WTC11 (cell line): ENCODE measurements at regions not wholly inside any gene's neighbourhood (a gene's known extent, or its start where the extent isn't known, plus 50 kb on each side); places are given as distances from the start of the nearest gene placed in this dataset.

Experiments used
- CDX4 ChIP-seq: fragments of 250-450 bp; sonication (Bioruptor Pico); IDR thresholded peaks from 2 replicates; pipeline ENCODE4 v1.9.0; 2021; ENCODE audit warnings: moderate library complexity, mild to moderate bottlenecking, inconsistent platforms, borderline replicate concordance
- CREB1 ChIP-seq: sonication (generic); formaldehyde crosslinking; IDR thresholded peaks from 2 replicates; pipeline ENCODE4 v1.8.0; 2023; ENCODE audit warnings: mild to moderate bottlenecking, missing genetic modification reagents
- GTF2I ChIP-seq: fragments of 250-450 bp; sonication (Bioruptor Pico); conservative IDR thresholded peaks from 2 replicates; pipeline ENCODE4 v1.4.0; 2021; ENCODE audit warnings: mild to moderate bottlenecking
- HMGXB4 ChIP-seq: sonication (generic); formaldehyde crosslinking; IDR thresholded peaks from 2 replicates; pipeline ENCODE4 v1.8.1; 2023; ENCODE audit warnings: mild to moderate bottlenecking, moderate library complexity, missing genetic modification reagents
- NFE2L1 ChIP-seq: sonication (generic); formaldehyde crosslinking; IDR thresholded peaks from 2 replicates; pipeline ENCODE4 v1.8.1; 2023; ENCODE audit warnings: missing genetic modification reagents
- NFYB ChIP-seq: sonication (generic); formaldehyde crosslinking; conservative IDR thresholded peaks from 2 replicates; pipeline ENCODE4 v1.8.0; 2022; ENCODE audit warnings: low read depth, missing genetic modification reagents
- SOX15 ChIP-seq: fragments of 250-450 bp; sonication (Bioruptor Pico); IDR thresholded peaks from 2 replicates; pipeline ENCODE4 v1.9.0; 2021; ENCODE audit warnings: mild to moderate bottlenecking
- SP1 ChIP-seq: sonication (generic); formaldehyde crosslinking; conservative IDR thresholded peaks from 2 replicates; pipeline ENCODE4 v1.8.1; 2022; ENCODE audit warnings: missing genetic modification reagents
- TEAD1 ChIP-seq: sonication (generic); formaldehyde crosslinking; IDR thresholded peaks from 2 replicates; pipeline ENCODE4 v1.8.0; 2022; ENCODE audit warnings: mild to moderate bottlenecking, missing genetic modification reagents
- TF ChIP-seq, protein P1 (sequence below): fragments of 200-600 bp; IDR thresholded peaks from 2 replicates; pipeline ENCODE4 v1.8.0; 2022; ENCODE audit warnings: antibody characterized with exemption

DNA sequence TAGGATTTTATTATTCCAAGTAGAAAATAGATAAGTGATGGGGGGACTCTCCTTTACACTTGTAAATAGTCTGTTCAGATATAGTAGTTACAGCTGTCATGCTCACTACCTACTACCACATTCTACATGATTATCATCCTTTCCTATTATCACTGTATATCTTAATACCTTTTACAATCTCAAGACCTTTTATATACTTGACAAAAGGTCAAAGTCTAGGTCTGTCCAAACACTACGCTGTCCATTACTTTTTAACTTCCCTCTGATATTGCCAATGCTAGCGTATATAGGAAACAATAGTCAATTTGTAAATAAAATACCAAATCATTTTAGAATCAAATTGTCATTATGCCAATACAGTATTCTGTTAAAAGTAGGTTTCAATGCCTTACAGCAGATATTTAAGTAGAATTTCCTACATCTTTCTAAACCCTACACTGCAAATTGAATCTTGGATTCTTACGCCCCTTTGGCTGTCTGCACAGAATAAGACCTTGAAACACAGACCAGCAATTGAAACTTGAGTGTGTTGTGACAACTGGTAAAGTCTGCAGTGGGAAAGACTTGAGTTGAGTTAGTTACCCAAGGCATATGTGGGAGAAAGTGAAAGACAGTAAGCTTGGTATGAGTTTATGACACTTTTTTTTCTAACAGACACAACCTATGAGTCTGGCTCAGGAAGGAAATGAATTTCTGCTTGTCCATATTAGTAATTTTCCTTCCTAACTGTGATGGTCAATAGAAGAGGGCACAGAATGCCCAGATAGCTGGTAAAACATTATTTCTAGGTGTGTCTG lies 827.6 kb upstream of the ACO1 start:
- TF ChIP-seq GTF2I (no peak), NFE2L1 (CRISPR knock-in tag) (no peak), CREB1 (CRISPR knock-in tag) (no peak), HMGXB4 (CRISPR knock-in tag) (no peak), SP1 (CRISPR knock-in tag) (no peak), TEAD1 (no peak), NFYB (CRISPR knock-in tag) (no peak), SOX15 (CRISPR knock-in tag) (no peak), CDX4 (no peak)
- TF ChIP-seq, protein P1, sequence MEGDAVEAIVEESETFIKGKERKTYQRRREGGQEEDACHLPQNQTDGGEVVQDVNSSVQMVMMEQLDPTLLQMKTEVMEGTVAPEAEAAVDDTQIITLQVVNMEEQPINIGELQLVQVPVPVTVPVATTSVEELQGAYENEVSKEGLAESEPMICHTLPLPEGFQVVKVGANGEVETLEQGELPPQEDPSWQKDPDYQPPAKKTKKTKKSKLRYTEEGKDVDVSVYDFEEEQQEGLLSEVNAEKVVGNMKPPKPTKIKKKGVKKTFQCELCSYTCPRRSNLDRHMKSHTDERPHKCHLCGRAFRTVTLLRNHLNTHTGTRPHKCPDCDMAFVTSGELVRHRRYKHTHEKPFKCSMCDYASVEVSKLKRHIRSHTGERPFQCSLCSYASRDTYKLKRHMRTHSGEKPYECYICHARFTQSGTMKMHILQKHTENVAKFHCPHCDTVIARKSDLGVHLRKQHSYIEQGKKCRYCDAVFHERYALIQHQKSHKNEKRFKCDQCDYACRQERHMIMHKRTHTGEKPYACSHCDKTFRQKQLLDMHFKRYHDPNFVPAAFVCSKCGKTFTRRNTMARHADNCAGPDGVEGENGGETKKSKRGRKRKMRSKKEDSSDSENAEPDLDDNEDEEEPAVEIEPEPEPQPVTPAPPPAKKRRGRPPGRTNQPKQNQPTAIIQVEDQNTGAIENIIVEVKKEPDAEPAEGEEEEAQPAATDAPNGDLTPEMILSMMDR = no peak
